Gastrocnemius medialis (tissue), 4 donors: ENCODE measurements at regions not wholly inside any gene's neighbourhood (a gene's known extent, or its start where the extent isn't known, plus 50 kb on each side); places are given as distances from the start of the nearest gene placed in this dataset.

Experiments used
- ATAC-seq, 2 donors: fragments of 150-250 bp; one replicate each; pipeline ENCODE4 v1.9.1; 2016
- DNase-seq, 2 donors: peaks; one replicate each; pipeline ENCODE4 v3.0.0-alpha.2; 2019
- H3K27ac ChIP-seq, 4 donors: fragments of 200-600 bp; sonication (generic); 1 replicate in 1 of 4; 2 replicates in 3 of 4; pipeline ENCODE4 v1.5.1; 2016 to 2018; ENCODE audit warnings: mild to moderate bottlenecking in 2 of 4, moderate library complexity in 1 of 4
- H3K27me3 ChIP-seq, 3 donors: fragments of 200-600 bp; sonication (generic) in 2 of 3; 1 replicate in 1 of 3; 2 replicates in 2 of 3; pipeline versions ENCODE4 v1.5.1 to v1.6.0; 2016 to 2019; ENCODE audit warnings: mild to moderate bottlenecking in 1 of 3, moderate library complexity in 1 of 3
- H3K36me3 ChIP-seq, 2 donors: fragments of 200-600 bp; sonication (generic) in 1 of 2; one replicate each; pipeline ENCODE4 v1.5.1; 2017 to 2018
- H3K4me1 ChIP-seq, 2 donors: fragments of 200-600 bp; sonication (generic) in 1 of 2; one replicate each; pipeline ENCODE4 v1.5.1; 2016 to 2017; ENCODE audit warnings: mild to moderate bottlenecking in 2 of 2
- H3K4me3 ChIP-seq, 4 donors: fragments of 200-600 bp; sonication (generic) in 3 of 4; 1 replicate in 1 of 4; 2 replicates in 3 of 4; pipeline ENCODE4 v1.5.1; 2016 to 2019; ENCODE audit warnings: mild to moderate bottlenecking in 2 of 4
- H3K9me3 ChIP-seq, 3 donors: fragments of 200-600 bp; sonication (generic) in 2 of 3; 1 replicate in 1 of 3; 2 replicates in 2 of 3; pipeline ENCODE4 v1.5.1; 2016 to 2019
- CTCF ChIP-seq, 5 experiments: fragments of 450-650 bp in 3 of 5; fragments of 200-600 bp in 2 of 5; sonication (generic) in 2 of 5; IDR thresholded peaks in 4 of 5; conservative IDR thresholded peaks in 1 of 5; 1 replicate in 4 of 5; 2 replicates in 1 of 5; pipeline ENCODE4 v1.5.1; 2016 to 2019; ENCODE audit warnings: antibody characterized with exemption in 5 of 5, mild to moderate bottlenecking in 3 of 5, moderate library complexity in 3 of 5
- POLR2A ChIP-seq, 2 donors: fragments of 450-650 bp; IDR thresholded peaks; one replicate each; pipeline ENCODE4 v1.6.1; 2017; ENCODE audit warnings: antibody characterized with exemption in 2 of 2, mild to moderate bottlenecking in 2 of 2, moderate library complexity in 2 of 2
- in situ Hi-C, 4 donors: fragments of 200-750 bp; cut with MboI; loops; one replicate each; pipeline versions ENCODE4 v1.15.0 to v1.8.0; 2017; ENCODE audit warnings: low sequenced_read_pairs in 4 of 4
- intact Hi-C: fragments of 100-400 bp; cut with DNase I; formaldehyde crosslinking; loops from one replicate; pipeline ENCODE4 v1.15.1; 2023; ENCODE audit warnings: low total_unique reads

DNA sequence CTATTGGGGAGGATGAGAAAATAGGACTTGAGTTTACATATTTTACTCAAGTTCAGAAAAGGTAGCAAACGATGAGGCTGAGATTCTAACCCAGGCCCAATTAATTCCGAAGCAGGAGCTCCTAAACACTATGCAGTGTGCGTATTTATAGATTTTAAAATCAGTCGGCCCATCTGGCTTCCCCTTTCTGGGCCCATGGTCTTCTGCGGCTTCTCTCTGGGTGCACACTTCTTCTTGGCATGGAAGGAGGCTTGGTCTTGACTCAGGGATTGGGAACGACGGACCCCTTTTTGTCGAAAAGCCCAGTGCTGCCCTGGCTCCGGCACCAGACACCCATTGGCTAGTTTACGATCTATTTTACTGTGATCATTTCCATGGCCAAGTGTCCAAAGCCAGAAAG is 1433.8 kb downstream of the BRD1 start:
- intact Hi-C loops (no loop called here), in situ Hi-C loops (no loop called here)
- H3K9me3 ChIP-seq: no peaks in the 10 kb centered on the region
- no peak overlapping the region for H3K4me3 ChIP-seq
- no peak for ATAC-seq
- no peak for TF ChIP-seq POLR2A (IDR thresholded peaks at IDR 0.05)
- no peak overlapping the region for H3K27ac ChIP-seq
- no peaks in the 10 kb centered on the region for H3K27me3 ChIP-seq
- no peaks in the 10 kb centered on the region for H3K36me3 ChIP-seq
- no peaks in the 10 kb centered on the region for H3K4me1 ChIP-seq
- no peak for DNase-seq

GRCh38 chr22:48393041-48393370 is 1434.7 kb downstream of the BRD1 start:
- Histone ChIP-seq H3K4me3 (no peak overlapping the region), H3K4me1 (no peaks in the 10 kb centered on the region), H3K36me3 (no peaks in the 10 kb centered on the region), H3K9me3 (no peaks in the 10 kb centered on the region), H3K27ac (no peak overlapping the region), H3K27me3 (no peaks in the 10 kb centered on the region)
- in situ Hi-C loops (no loop called here), intact Hi-C loops (no loop called here)
- no peak for ATAC-seq
- DNase-seq: no peak
- TF ChIP-seq POLR2A (IDR thresholded peaks at IDR 0.05): no peak
- no peak for TF ChIP-seq CTCF (IDR thresholded peaks at IDR 0.05 in 4 of 5, conservative IDR thresholded peaks at IDR 0.05 in 1 of 5)

DNA sequence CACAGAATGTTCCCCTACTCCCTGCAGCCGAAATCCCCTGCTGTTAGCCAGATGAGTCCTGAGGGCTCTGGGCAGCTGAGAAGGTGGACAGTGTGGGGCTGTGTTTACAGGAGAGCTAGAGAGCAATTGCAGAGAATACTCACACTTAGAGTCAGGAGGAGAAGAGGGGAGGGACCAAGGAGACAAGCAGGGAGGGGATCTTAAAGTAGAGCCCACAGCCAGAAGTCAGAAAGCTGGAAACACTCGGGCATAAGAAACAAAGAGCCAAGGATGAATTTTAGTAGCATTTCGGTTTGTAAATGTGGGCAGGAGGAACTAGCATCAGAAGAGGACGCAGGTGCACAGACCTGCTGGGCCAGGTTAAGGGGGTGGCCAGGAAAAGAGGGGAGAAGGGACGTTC is 1435.9 kb downstream of the BRD1 start:
- intact Hi-C loops: no loop called here
- no peak for ATAC-seq

GRCh38 chr22:48391171-48391711 is 1436.4 kb downstream of the BRD1 start:
- no peaks in the 10 kb centered on the region for H3K27me3 ChIP-seq
- intact Hi-C loops: no loop called here

More for the DNA sequence above, 1435.9 kb downstream of the BRD1 start:
- no peaks in the 10 kb centered on the region for H3K27me3 ChIP-seq
- no peak overlapping the region for H3K27ac ChIP-seq
- TF ChIP-seq POLR2A (IDR thresholded peaks at IDR 0.05) (no peak), CTCF (IDR thresholded peaks at IDR 0.05 in 4 of 5, conservative IDR thresholded peaks at IDR 0.05 in 1 of 5) (no peak)
- no peaks in the 10 kb centered on the region for H3K4me1 ChIP-seq
- in situ Hi-C loops: no loop called here
- H3K9me3 ChIP-seq: no peaks in the 10 kb centered on the region
- no peak overlapping the region for H3K4me3 ChIP-seq
- no peaks in the 10 kb centered on the region for H3K36me3 ChIP-seq
- no peak for DNase-seq

DNA sequence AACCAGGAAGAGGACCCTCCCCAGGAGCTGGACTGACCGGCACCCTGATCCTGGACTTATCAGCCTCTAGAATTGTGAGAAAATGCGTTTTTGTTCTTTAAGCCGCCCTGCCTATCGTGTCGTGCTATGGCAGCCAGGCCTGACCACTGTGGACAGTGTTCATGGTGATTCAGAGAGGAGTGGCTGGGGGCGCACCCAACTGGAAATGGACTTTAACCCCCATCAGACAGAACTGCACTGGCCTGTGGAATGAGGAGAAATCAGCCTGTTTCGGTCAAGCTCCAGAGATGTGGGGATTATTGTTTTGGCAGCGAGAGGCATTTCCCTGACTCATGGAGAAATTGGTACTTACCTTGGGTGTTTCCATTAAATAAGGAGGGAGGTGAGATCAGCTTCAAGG is 1437.8 kb downstream of the BRD1 start:
- in situ Hi-C loops (no loop called here), intact Hi-C loops (no loop called here)
- no peaks in the 10 kb centered on the region for H3K27me3 ChIP-seq

More at GRCh38 chr22:48391171-48391711, 1436.4 kb downstream of the BRD1 start:
- H3K4me1 ChIP-seq: no peaks in the 10 kb centered on the region
- DNase-seq (no peak), ATAC-seq (no peak)
- no peak overlapping the region for H3K4me3 ChIP-seq
- H3K9me3 ChIP-seq: no peaks in the 10 kb centered on the region
- in situ Hi-C loops: no loop called here
- H3K36me3 ChIP-seq: no peaks in the 10 kb centered on the region
- H3K27ac ChIP-seq: no peak overlapping the region
- no peak for TF ChIP-seq CTCF (IDR thresholded peaks at IDR 0.05 in 4 of 5, conservative IDR thresholded peaks at IDR 0.05 in 1 of 5)
- no peak for TF ChIP-seq POLR2A (IDR thresholded peaks at IDR 0.05)

More for the DNA sequence above, 1437.8 kb downstream of the BRD1 start:
- Histone ChIP-seq H3K4me3 (no peak overlapping the region), H3K36me3 (no peaks in the 10 kb centered on the region), H3K27ac (no peak overlapping the region), H3K4me1 (no peaks in the 10 kb centered on the region), H3K9me3 (peaks cover 0 to 4% (median 0%) of the 10 kb centered on the region in 3 donors)
- ATAC-seq (no peak), DNase-seq (no peak)
- no peak for TF ChIP-seq POLR2A (IDR thresholded peaks at IDR 0.05)
- no peak for TF ChIP-seq CTCF (IDR thresholded peaks at IDR 0.05 in 4 of 5, conservative IDR thresholded peaks at IDR 0.05 in 1 of 5)
